ENCODE measurements at regions not wholly inside any gene's neighbourhood (a gene's known extent, or its start where the extent isn't known, plus 50 kb on each side); places are given as distances from the start of the nearest gene placed in this dataset.

GRCh38 chr2:155830351-155830750 lies 502.2 kb downstream of the NR4A2 start:
- TF ChIP-seq CTCF (IDR thresholded peaks at IDR 0.05; ENCODE audit: low read depth, low read length, poor library complexity, severe bottlenecking) (no peak), EZH2phosphoT487 (IDR thresholded peaks at IDR 0.05; ENCODE audit: borderline replicate concordance, low read length) (no peak)
- no peak overlapping the region for H3K27ac ChIP-seq (ENCODE audit: low read depth, low read length)
- H3K4me3 ChIP-seq (ENCODE audit: low read length): no peak overlapping the region
- H3K27me3 ChIP-seq (ENCODE audit: control insufficient read depth, low read length): no peaks in the 10 kb centered on the region
- no peaks in the 10 kb centered on the region for H4K20me1 ChIP-seq (ENCODE audit: control insufficient read depth, insufficient read depth, low read depth, low read length)
- no peaks in the 10 kb centered on the region for H3K79me2 ChIP-seq (ENCODE audit: control insufficient read depth, low read length)
- no peaks in the 10 kb centered on the region for H3K9me2 ChIP-seq (replicated peaks; ENCODE audit: control insufficient read depth, low read length)
- H3K4me1 ChIP-seq (ENCODE audit: control insufficient read depth, low read length): no peaks in the 10 kb centered on the region
- no peaks in the 10 kb centered on the region for H3K36me3 ChIP-seq (ENCODE audit: control insufficient read depth, low read length)
- H3K4me2 ChIP-seq (ENCODE audit: low read length): no peak overlapping the region
- H3K9me3 ChIP-seq (ENCODE audit: control insufficient read depth, insufficient read depth, low read length): no peaks in the 10 kb centered on the region
- H3F3A ChIP-seq (ENCODE audit: control insufficient read depth, insufficient read depth): no peaks in the 10 kb centered on the region

- H3K79me2 ChIP-seq (ENCODE audit: control insufficient read depth, low read length): no peaks in the 10 kb centered on the region
- no peaks in the 10 kb centered on the region for H3K9me2 ChIP-seq (replicated peaks; ENCODE audit: control insufficient read depth, low read length)
- no peaks in the 10 kb centered on the region for H3F3A ChIP-seq (ENCODE audit: control insufficient read depth, insufficient read depth)
- no peaks in the 10 kb centered on the region for H4K20me1 ChIP-seq (ENCODE audit: control insufficient read depth, insufficient read depth, low read depth, low read length)
- no peaks in the 10 kb centered on the region for H3K36me3 ChIP-seq (ENCODE audit: control insufficient read depth, low read length)
- no peak overlapping the region for H3K27ac ChIP-seq (ENCODE audit: low read depth, low read length)
- no peak overlapping the region for H3K4me3 ChIP-seq (ENCODE audit: low read length)
- no peaks in the 10 kb centered on the region for H3K27me3 ChIP-seq (ENCODE audit: control insufficient read depth, low read length)
- no peaks in the 10 kb centered on the region for H3K9me3 ChIP-seq (ENCODE audit: control insufficient read depth, insufficient read depth, low read length)
- TF ChIP-seq EZH2phosphoT487 (IDR thresholded peaks at IDR 0.05; ENCODE audit: borderline replicate concordance, low read length) (no peak), CTCF (IDR thresholded peaks at IDR 0.05; ENCODE audit: low read depth, low read length, poor library complexity, severe bottlenecking) (no peak)
- no peak overlapping the region for H3K4me2 ChIP-seq (ENCODE audit: low read length)
- no peaks in the 10 kb centered on the region for H3K4me1 ChIP-seq (ENCODE audit: control insufficient read depth, low read length)
Measured at GRCh38 chr2:155825876-155826275, 506.6 kb downstream of the NR4A2 start.

GRCh38 chr2:155815851-155816250 lies 516.7 kb downstream of the NR4A2 start:
- H3K4me2 ChIP-seq (ENCODE audit: low read length): no peak overlapping the region
- TF ChIP-seq EZH2phosphoT487 (IDR thresholded peaks at IDR 0.05; ENCODE audit: borderline replicate concordance, low read length): no peak
- peak; percentile 66 for TF ChIP-seq CTCF (IDR thresholded peaks at IDR 0.05; ENCODE audit: low read depth, low read length, poor library complexity, severe bottlenecking)

GRCh38 chr2:155815275-155815674 lies 517.2 kb downstream of the NR4A2 start:
- Histone ChIP-seq H3K4me2 (ENCODE audit: low read length) (no peak overlapping the region), H3K4me3 (ENCODE audit: low read length) (no peak overlapping the region), H3F3A (ENCODE audit: control insufficient read depth, insufficient read depth) (no peaks in the 10 kb centered on the region), H4K20me1 (ENCODE audit: control insufficient read depth, insufficient read depth, low read depth, low read length) (no peaks in the 10 kb centered on the region), H3K27me3 (ENCODE audit: control insufficient read depth, low read length) (no peaks in the 10 kb centered on the region), H3K9me3 (ENCODE audit: control insufficient read depth, insufficient read depth, low read length) (peaks cover 7% of the 10 kb centered on the region), H3K9me2 (replicated peaks; ENCODE audit: control insufficient read depth, low read length) (no peaks in the 10 kb centered on the region), H3K4me1 (ENCODE audit: control insufficient read depth, low read length) (no peaks in the 10 kb centered on the region), H3K36me3 (ENCODE audit: control insufficient read depth, low read length) (no peaks in the 10 kb centered on the region), H3K79me2 (ENCODE audit: control insufficient read depth, low read length) (no peaks in the 10 kb centered on the region), H3K27ac (ENCODE audit: low read depth, low read length) (no peak overlapping the region)
- no peak for TF ChIP-seq CTCF (IDR thresholded peaks at IDR 0.05; ENCODE audit: low read depth, low read length, poor library complexity, severe bottlenecking)
- TF ChIP-seq EZH2phosphoT487 (IDR thresholded peaks at IDR 0.05; ENCODE audit: borderline replicate concordance, low read length): no peak

More at GRCh38 chr2:155815851-155816250, 516.7 kb downstream of the NR4A2 start:
- Histone ChIP-seq H3K79me2 (ENCODE audit: control insufficient read depth, low read length) (no peaks in the 10 kb centered on the region), H3F3A (ENCODE audit: control insufficient read depth, insufficient read depth) (no peaks in the 10 kb centered on the region), H3K4me1 (ENCODE audit: control insufficient read depth, low read length) (no peaks in the 10 kb centered on the region), H3K36me3 (ENCODE audit: control insufficient read depth, low read length) (no peaks in the 10 kb centered on the region), H4K20me1 (ENCODE audit: control insufficient read depth, insufficient read depth, low read depth, low read length) (no peaks in the 10 kb centered on the region), H3K9me3 (ENCODE audit: control insufficient read depth, insufficient read depth, low read length) (peaks cover 7% of the 10 kb centered on the region), H3K27me3 (ENCODE audit: control insufficient read depth, low read length) (no peaks in the 10 kb centered on the region), H3K9me2 (replicated peaks; ENCODE audit: control insufficient read depth, low read length) (no peaks in the 10 kb centered on the region), H3K4me3 (ENCODE audit: low read length) (no peak overlapping the region), H3K27ac (ENCODE audit: low read depth, low read length) (no peak overlapping the region)

Data from DOHH2 (cell line).